ENCODE measurements at regions not wholly inside any gene's neighbourhood (a gene's known extent, or its start where the extent isn't known, plus 50 kb on each side); places are given as distances from the start of the nearest gene placed in this dataset.
"Not testable (repeated sequence)": the region's sequence is repeated elsewhere in the genome, so short reads cannot be mapped to it uniquely, and the experiment has no call there.

DNA sequence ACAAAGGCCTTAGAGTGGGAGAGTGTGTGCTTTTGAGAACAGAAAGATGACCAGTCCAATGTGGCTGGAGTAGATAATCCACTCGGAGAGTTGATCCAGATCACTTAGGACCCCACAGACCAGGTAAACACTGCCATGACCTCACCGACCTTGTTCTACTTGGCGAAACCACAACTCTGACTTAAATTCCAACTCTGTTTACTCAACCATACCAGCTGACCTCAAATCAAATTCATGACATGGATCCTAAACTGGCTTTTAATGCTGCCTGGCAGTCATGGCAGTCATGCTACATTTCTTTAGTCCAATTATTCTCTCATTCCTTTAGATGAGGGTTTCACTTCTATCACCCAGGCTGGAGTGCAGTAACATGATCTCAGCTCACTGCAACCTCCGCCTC is 347.1 kb upstream of the FAM98A start:
- DNase-seq (ENCODE audit: low spot score) = no peak

DNA sequence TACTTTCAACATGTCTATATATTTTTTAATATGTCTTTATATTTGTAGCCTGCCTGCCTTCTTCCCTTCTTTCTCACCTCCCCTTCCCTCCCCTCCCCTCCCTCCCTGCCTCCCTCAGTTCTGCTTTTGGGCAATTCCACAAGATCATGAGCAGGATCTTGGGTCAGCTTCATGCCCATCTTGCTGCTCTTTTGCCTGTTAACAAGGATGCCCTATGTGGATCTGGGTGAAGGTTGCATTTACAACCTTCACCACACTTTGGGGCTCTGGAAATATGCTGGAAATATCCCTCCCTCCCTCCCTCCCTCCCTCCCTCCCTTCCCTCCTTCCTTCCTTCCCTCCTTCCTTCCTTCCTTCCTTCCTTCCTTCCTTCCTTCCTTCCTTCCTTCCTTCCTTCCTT is 334.1 kb upstream of the FAM98A start:
- no peak for DNase-seq (ENCODE audit: low spot score)

DNA sequence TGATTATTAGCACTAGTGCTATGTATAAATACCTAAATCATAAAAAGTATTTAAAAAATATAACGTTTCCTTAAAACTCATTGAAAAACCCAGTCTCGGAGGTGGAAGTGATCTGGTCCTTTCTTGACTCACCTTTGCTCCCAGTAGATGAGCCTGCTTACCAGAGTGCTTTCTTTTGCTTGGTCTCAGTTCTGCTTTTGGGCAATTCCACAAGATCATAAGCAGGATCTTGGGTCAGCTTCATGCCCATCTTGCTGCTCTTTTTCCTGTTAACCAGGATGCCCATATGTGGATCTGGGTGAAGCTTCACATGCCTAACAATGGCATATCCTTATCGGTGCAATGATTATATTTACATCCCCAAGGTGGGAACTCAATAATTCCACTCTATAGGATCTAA is 332.1 kb upstream of the FAM98A start:
- no peak for DNase-seq (ENCODE audit: low spot score)

DNA sequence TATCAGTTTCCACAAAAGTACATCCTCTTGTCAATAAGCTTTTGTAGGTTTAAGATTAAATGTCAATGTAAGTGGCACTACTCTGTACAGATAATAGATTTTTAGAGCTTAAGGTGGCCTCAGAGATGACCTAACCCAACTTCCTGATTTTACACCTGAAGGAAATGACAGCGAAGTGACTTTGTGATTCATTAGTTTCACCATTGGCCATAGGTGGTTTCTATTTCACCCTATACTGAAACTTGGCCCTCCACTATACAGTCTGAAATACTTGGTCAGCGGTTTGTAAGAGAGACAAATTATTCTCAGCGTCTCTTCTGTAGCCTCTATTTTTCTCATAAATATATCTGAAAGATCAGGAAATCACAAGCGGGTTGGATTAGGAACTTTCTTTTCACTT is 330.4 kb upstream of the FAM98A start:
- DNase-seq (ENCODE audit: low spot score) = no peak

DNA sequence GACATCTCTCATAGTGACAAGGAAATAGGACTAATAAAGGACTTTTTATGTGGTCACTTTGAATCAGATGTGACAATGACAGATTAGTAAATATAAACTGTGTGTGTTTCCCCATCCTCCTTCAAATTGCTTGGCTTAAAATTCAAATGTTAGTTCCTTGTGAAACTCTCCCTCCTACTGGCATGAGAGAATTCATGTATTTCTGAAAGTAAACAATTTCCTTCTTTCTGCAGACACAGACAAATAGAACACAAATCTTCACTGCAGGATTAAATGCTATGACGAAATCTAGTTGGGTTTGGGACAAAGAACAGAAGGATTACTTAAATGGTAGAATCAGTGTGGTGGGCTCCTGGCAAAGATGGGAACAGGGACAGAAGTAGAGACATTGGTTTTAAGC is 328.7 kb upstream of the FAM98A start:
- DNase-seq (ENCODE audit: low spot score) = no peak

DNA sequence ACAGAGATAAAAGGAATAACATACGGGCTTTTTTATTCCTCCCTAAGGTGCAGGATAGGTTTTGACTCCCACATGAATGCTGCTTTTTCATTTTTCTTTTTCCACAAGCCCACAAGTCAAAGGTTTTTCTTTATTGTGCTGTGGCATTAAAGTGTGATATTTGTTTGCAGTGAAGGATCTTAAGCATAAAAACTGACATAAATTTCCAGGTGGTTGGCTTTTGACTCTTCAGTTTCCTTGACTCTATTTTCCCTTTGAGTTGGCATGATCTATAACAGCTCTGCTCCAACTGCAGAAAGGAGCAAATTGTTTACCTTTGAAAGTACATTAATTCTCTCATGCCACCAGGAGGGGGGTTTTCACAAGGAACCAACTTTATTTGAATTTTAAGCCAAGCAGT is 326.2 kb upstream of the FAM98A start:
- no peak for DNase-seq (ENCODE audit: low spot score)

DNA sequence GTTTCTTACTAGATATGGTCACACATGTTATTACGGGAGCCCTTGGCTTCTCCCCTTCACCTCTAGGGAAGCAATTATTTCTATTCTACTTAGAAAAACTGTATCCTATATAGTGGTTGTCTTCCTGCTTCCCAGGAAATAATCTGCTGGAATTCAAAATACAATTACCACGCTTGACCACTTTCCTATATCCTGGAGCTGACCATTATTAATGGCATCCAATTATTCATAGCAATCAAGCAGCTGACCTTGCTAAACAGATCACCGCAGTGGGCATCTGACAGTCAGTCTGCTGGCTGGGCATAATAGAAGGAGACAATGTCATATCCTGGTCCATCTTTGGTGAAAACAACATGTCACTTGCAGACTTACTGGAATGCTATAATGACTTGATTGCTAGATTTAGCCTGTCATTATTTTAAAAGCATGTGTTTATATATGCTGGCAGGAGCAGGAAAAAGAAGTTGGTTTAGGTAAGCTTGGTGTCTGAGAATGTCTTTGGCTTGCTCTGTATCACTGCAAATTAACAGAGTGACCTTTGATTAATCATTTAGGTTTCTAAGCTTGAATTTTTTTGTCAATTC is 325.6 kb upstream of the FAM98A start:
- no peak for DNase-seq (ENCODE audit: low spot score)

DNA sequence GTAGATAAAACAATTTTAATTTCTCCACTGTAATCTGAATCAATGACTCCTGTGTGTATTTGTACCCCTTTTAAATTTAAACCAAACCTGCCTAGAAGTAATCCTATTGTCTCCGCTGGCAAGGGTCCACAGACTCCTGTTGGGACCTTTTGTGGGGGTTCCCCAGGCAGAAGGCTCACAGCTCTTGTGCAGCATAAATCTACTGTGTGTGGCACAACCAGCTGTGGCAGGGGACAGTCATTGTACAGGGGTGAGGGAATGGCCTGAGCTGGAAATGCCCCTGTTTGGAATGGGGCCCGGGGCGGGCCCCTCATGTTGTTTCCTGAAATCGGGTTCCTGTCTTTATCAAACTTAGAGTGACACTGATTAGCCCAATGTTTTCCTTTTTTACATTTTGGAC is 318.2 kb upstream of the FAM98A start:
- no peak for DNase-seq (ENCODE audit: low spot score)

DNA sequence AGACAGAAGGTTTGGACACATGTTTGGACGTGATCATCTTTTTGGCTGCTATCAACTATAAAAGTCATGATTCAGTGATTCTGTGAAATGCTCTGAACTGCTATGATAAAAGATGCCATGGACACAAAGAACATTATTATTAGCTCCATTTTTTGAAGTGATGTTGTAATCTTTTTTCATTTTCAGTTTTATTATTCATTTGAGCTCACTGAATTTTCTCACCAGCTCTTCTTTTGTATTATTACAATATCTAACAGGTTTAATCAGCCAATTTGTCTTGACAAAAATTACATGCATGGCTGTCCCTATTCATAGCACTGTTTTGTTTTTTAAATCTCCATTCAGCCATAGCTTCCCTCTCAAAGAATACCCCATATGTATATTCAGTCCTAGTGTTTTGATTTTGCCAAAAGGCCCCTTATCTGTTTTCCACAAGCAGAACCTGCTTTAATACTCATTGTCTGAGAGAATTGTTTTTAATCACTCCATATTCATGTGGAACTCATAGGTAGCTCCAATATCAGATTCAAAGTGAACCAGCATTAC is 314.0 kb upstream of the FAM98A start:
- DNase-seq (ENCODE audit: low spot score) = no peak

DNA sequence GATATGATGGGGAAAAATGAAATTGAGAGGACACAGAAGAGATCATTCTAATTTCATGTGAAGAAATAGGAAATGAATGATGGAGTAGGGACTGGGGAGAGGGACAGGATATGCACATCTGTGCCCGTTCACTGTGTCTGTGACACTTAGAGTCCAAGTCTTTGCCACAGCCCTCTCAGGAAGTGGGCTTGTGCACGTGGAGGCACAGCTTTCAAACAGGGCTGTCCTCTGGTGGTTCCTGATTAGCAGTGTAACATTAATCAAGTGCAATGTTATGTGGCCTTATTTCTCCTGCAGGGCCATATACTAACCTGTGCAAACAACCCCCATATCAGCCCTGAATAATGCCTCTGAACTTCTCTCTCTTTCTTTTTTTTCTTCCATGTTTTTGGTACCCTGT is 312.2 kb upstream of the FAM98A start:
- no peak for DNase-seq (ENCODE audit: low spot score)

DNA sequence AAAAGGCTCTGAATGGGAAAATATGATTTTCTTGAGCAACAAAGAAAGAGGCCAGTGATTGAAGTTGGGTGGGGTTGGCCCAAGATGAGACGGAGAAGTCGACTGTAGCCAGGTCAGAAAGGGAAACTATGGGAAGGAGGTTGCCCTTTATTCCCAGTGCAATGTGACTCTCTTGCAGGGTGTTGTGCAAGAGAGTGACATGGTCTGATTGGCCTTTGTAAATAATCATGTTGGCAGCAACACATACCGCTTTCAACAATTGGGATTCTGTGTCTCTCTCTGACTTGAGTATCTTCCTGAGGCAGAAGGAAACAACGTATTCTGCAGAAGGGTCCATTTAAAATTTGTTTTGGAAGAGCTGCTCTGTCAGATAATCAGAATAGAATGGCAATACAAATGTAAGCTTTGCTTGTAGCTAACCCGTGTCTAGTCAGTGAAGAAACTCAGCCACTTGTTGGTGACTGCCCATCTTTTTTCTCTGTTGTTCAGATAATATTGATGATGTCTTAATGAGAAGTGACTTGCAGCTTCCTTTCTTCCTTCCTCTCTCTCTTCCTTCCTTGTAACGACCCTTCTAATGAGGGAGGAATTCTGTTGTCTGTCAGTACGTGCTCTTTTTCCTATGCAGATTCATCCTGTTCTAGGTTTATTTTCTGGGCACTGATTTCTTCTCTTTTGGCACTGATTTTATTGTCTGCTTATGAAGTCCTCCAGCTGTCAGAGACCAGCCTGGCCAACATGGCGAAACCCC is 311.0 kb upstream of the FAM98A start:
- DNase-seq (ENCODE audit: low spot score) = no peak

DNA sequence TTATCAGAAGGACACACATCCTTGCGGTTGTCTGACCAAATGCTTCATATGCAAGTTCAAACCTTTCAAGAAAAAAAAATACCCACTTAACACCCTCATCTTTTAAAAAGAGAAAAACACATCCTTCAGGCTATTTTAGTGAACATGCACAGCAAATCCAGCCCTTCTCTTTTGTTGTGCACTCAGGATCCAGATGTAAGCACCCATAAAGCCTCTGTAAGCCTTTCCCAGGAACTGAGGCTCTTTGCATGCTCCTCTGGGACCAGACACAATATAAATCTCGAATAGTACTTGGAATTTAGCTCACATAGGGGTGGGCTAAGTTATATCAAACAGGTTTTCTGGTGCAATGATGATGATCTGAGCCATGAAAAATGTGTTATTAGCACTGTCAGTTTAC is 308.8 kb upstream of the FAM98A start:
- DNase-seq (ENCODE audit: low spot score) = no peak

DNA sequence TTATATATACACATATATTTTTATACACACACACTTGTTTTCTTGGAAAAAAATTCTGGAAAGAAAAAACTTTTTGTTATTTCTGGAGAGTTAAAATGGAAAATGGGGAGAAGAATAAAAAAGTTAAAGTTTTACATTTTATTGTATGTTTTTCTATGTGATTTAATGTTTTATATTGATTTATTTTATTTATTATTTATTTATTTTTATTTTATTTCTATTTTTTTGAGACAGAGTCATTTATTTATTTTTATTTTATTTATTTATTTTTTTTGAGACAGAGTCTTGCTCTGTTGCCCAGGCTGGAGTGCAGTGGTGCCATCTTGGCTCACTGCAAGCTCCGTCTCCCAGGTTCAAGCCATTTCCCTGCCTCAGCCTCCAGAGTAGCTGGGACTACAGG is 307.0 kb upstream of the FAM98A start:
- DNase-seq (ENCODE audit: low spot score) = not testable (repeated sequence)

DNA sequence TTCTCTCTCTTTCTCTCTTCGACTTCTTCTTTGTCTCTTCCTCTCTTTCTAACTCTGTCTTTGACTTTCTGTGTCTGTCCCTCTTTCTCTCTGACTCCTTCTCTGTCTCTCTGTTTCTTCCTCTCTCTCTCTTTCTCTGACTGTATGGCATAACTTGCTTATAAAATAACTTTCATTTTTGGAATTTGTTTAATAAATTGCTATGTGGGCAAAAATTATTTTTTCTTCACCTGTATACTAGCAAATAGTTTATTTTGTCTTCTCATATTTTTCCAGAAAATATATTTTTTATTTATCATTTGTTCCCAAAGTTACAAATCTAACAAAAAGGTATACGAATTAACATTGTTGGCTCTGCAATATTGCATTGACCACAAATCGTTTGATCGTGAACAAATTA is 305.7 kb upstream of the FAM98A start:
- no peak for DNase-seq (ENCODE audit: low spot score)

DNA sequence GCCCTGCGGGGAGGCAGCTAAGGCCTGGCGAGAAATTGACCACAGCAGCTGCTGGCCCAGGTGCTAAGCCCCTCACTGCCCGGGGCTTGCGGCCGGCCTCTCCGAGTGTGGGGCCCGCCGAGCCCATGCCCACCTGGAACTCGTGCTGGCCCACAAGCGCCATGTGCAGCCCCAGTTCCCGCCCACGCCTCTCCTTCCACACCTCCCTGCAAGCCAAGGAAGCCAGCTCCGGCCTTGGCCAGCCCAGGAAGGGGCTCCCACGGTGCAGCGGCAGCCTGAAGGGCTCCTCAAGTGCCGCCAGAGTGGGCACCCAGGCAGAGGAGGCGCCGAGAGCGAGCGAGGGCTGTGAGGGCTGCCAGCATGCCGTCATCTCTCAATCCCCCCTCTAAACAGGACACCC is 304.6 kb upstream of the FAM98A start:
- DNase-seq (ENCODE audit: low spot score) = no peak

DNA sequence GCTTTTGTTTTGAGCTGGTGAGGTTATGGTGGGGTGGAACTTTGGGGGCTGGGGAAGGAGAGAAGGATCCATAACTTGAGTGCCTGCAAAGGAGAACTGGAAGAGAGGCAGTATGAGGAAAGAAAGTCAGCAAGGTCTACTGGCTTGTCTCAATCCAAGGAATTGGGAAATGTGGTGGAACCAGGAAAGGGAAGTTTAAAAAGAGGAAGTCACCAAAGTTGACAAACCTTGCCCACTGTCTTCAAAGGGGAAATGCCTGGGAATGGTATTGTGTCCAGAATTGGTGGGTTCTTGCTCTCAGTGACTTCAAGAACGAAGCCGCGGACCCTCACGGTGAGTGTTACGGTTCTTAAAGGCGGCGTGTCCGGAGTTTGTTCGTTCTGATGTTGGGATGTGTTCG is 304.1 kb upstream of the FAM98A start:
- DNase-seq (ENCODE audit: low spot score) = no peak

DNA sequence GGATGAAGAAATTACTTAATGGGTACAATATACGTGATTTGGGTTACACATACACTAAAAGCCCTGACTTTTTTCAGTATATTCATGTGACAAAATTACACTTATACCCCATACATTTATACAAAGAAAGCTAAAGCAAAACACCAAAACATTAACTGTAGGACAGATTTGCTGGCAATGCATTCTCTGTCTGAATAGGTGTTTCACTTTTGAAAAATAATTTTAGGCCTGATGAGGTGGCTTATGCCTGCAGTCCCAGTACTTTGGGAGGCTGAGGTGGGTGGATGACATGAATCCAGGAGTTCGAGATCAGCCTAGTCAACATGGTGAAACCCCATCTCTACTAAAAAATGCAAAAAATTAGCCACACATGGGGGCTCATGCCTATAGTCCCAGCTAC is 301.5 kb upstream of the FAM98A start:
- DNase-seq (ENCODE audit: low spot score) = no peak

DNA sequence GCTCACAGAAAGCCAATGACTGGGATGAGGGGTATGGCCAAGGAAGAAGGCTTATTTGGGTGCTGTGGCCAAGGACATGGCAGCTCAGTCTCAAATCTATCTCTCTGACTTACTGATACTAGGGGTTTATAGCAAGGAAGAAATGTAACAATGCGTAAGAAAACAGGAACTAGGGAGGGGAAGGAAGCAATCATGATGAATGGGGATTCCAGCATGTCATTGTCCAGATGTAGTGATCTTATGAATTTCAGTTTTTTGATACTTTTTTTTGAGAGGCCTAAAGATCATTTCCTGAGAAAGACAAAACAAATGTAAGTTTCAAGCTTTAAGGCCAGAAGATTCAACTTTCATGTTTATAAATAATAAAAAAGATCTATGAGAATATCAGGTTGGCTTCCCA is 298.6 kb upstream of the FAM98A start:
- no peak for DNase-seq (ENCODE audit: low spot score)

DNA sequence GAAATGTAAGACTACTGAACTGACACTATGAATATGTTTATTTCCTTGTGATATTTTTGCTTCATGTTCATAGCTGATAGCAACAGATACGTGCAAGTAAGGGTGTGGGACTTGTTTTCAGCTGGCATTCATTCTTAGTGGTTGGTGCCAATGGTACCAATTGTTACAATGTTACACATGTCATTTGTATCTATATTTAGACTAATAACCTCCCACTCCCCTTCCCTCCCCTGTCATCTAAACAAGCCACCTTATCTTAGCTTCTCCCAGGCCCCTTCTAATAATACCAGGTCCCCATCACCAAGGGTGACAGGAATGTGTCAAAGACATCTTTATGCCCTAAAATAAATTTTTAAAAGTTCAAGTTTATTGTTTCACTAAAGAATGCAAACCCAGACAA is 294.7 kb upstream of the FAM98A start:
- DNase-seq (ENCODE audit: low spot score) = no peak

DNA sequence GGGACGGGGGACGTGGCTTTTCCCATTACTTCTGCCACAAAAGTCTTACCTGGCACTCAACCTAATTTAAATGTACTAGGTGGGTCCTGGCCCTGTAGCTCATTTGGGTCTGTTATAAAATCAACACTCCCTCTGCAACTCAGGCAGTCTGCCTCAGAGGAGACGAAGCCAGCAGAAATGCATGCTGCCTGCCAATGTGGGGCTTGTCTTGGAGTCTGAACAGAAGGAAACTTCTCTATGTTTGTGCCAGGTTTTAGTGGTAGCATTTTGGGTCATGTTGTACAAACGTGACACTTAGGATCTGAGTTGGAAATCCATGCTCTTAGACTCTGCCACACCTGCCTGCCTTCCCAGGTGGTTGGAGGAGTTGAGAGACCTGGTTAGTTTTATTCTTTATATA is 292.5 kb upstream of the FAM98A start:
- DNase-seq (ENCODE audit: low spot score) = no peak

DNA sequence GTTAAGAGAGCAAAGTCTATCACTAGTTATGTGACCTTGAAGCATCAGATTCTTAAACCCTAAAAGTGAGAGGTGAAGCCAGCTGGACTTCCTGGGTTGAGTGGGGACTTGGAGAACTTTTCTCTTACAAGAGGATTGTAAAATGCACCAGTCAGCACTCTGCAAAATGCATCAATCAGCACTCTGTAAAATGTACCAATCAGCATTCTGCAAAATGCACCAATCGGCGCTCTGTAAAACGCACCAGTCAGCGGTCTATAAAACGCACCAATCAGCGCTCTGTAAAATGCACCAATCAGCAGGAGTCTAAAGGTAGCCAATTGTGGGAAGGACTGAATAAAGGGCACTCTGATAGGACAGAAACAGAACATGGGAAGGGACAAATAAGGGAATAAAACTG is 291.6 kb upstream of the FAM98A start:
- DNase-seq (ENCODE audit: low spot score) = no peak

DNA sequence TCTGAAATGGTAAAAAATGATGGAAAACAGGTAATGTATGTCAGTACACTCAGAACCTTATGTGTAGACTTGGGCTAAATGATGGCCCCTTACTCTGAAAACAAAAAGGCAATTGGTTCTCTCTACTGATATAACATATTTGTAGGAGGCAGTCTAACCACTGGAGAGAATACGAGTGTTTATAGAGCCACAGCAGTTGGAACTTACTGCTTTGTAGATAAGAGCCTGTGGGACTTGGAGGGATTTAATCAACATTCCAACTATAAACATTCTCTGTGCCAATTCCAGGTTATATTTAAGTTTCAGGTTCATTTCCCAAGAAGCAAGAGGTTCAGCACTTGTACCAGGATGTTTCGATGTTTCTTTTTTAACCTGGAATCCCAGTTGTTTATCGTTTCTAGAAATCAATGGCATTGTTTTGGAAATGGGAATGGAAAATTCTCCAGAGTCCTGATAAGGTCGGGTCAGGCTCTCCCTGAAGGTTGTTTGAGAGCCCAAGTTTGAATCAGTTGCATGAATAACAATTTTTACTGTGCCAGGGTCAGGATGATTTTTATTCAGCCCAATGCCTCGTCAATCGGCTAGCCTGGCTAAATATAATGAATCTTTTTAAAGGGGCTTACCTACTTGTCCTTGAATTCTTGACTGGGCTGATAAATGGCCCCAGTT is 278.4 kb upstream of the FAM98A start:
- DNase-seq (ENCODE audit: low spot score) = no peak

DNA sequence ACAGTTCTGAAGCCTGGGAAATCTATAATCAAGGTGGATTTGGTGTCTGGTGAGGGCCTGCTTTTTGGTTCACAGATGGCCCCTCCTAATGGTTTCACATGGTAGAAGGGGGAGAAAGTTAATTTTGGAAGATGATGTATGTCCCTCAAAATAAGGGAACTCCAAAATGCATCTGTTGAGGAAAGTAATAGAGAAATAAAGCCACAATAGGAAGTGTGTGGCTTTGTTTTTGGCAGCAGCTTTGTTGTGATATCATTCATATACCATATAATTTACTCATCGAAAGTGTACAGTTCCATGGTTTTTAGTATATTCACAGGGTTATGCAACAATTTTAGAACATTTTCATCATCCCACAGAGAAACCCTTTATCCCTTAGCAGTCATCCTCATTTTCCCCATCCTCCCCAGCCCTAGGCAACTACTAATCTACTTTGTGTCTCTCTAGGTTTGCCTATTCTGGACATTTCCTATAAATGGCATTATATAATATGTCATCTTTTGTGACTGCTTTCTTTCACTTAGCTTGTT is 274.0 kb upstream of the FAM98A start:
- no peak for DNase-seq (ENCODE audit: low spot score)

Data from CD4-positive, alpha-beta T cell treated with Interleukin-15 for 4 hours (primary cell).